ENCODE measurements at regions not wholly inside any gene's neighbourhood (a gene's known extent, or its start where the extent isn't known, plus 50 kb on each side); places are given as distances from the start of the nearest gene placed in this dataset.
A peak's percentile ranks its signal among the peaks of the same experiment; 100 is the strongest.

DNA sequence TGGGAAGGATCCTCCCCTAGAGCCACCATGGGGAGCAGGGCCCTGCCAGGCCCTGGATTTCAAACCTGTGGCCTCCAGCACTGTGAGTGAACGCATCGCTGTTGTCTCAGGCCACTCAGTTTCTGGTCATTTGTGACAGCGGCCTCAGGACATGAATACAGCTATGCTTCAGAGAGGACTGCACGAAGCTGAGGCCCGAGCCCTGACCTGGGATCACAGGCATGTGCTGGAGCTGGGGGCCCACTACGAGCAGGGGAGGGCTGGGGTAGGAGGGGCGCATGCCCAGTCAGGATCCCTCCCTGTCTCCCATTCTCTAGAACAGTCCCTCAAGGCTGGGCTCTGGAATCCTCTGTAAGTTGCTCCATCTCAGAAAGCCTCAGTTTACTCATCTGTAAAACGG is 242.1 kb downstream of the CTTN start:
- 90% methylated on average over 2 of the region's 8 CpGs for WGBS (ENCODE audit: insufficient coverage, low coverage, low lambda C conversion rate, missing lambda C conversion rate)
- Histone ChIP-seq H3K36me3 (no peaks in the 10 kb centered on the region), H3K4me3 (no peak overlapping the region), H3K9me3 (no peaks in the 10 kb centered on the region), H3K27me3 (no peaks in the 10 kb centered on the region), H3K27ac (no peak overlapping the region), H3K4me1 (no peaks in the 10 kb centered on the region)
- intact Hi-C loops (cut with DNase I), result no loop called here
- ATAC-seq (no peak), DNase-seq (no peak)
- TF ChIP-seq, protein P1, sequence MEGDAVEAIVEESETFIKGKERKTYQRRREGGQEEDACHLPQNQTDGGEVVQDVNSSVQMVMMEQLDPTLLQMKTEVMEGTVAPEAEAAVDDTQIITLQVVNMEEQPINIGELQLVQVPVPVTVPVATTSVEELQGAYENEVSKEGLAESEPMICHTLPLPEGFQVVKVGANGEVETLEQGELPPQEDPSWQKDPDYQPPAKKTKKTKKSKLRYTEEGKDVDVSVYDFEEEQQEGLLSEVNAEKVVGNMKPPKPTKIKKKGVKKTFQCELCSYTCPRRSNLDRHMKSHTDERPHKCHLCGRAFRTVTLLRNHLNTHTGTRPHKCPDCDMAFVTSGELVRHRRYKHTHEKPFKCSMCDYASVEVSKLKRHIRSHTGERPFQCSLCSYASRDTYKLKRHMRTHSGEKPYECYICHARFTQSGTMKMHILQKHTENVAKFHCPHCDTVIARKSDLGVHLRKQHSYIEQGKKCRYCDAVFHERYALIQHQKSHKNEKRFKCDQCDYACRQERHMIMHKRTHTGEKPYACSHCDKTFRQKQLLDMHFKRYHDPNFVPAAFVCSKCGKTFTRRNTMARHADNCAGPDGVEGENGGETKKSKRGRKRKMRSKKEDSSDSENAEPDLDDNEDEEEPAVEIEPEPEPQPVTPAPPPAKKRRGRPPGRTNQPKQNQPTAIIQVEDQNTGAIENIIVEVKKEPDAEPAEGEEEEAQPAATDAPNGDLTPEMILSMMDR (IDR thresholded peaks at IDR 0.05), result no peak
- no peak for TF ChIP-seq POLR2A (IDR thresholded peaks at IDR 0.05)

DNA sequence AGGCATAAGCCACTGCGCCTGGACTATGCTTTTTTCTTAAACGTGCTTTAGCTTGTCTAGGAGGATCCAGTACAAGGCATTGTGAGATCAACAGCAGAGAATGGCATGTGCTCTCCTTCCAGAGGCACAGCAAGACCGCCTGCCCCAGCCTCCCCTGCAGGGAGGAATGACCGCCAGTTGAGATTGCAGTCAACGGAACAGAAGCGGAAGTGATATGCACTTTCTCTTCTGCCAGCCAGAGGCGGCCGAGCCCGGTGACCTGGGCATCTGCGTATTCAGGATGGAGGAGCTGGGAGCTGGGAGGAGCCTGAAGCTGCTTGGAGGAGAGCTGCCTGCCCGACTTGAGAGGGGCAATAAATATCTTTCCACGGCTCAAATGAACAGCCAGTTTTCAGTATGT is 243.0 kb downstream of the CTTN start:
- no peak for DNase-seq
- H3K36me3 ChIP-seq, result no peaks in the 10 kb centered on the region

DNA sequence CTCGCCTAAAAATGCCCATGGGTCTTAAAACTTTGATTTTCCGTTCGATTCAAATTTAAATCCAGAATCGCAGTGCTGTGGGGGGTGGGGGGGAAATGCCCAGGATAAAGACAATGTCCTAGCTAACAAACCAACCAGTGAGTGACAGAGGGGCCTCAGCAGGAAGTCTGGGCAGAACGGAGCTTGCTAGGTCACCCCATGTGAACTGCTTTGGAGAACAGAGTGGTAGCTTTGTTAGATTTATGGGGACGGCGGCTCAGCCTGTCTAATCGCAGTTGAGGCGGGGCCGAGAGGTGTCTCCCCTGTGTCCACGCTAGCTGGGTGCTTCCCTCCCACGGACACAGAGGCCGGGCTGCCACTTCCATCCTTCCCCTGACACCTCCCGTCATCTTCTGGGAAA is 243.9 kb downstream of the CTTN start:
- TF ChIP-seq POLR2A (IDR thresholded peaks at IDR 0.05), result no peak
- TF ChIP-seq, protein P1 (IDR thresholded peaks at IDR 0.05), result no peak
- 74% methylated on average over 7 of the region's 14 CpGs for WGBS (ENCODE audit: insufficient coverage, low coverage, low lambda C conversion rate, missing lambda C conversion rate)
- ATAC-seq (no peak), DNase-seq (no peak)
- Histone ChIP-seq H3K9me3 (no peaks in the 10 kb centered on the region), H3K36me3 (no peaks in the 10 kb centered on the region), H3K4me3 (no peak overlapping the region), H3K4me1 (no peaks in the 10 kb centered on the region), H3K27me3 (no peaks in the 10 kb centered on the region), H3K27ac (no peak overlapping the region)
- intact Hi-C loops (cut with DNase I), result no loop called here

More for the DNA sequence above, 243.0 kb downstream of the CTTN start:
- H3K4me1 ChIP-seq, result no peaks in the 10 kb centered on the region
- intact Hi-C loops (cut with DNase I), result no loop called here
- H3K4me3 ChIP-seq, result no peak overlapping the region
- ATAC-seq, result peak in 1 of 4 donors; percentile 26
- no peak for TF ChIP-seq POLR2A (IDR thresholded peaks at IDR 0.05)
- H3K27me3 ChIP-seq, result no peaks in the 10 kb centered on the region
- no peak overlapping the region for H3K27ac ChIP-seq
- H3K9me3 ChIP-seq, result no peaks in the 10 kb centered on the region
- 73% methylated on average over 12 of the region's 12 CpGs for WGBS (ENCODE audit: insufficient coverage, low coverage, low lambda C conversion rate, missing lambda C conversion rate)

DNA sequence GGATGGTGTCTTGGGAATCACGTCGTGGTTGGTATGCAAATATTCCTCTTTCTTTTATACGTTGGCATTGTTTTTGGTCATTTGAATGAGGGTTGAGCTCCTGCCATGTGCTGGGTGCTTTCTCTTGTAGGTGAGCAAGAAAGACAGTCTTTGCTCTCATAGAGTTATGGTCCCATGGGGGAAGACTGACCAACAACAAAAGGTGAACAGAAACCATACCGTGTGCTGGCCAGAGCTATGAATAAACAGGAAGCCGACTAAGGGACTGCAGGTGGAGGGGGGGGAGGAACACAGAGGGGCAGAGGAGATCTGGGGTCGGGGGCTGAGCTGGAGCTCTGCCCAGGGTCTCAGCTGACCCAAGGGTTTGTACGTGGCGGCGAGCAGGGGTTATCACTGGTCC is 245.3 kb downstream of the CTTN start:
- Histone ChIP-seq H3K4me1 (no peaks in the 10 kb centered on the region), H3K27me3 (no peaks in the 10 kb centered on the region), H3K36me3 (no peaks in the 10 kb centered on the region), H3K9me3 (no peaks in the 10 kb centered on the region), H3K27ac (no peak overlapping the region), H3K4me3 (no peak overlapping the region)
- no peak for DNase-seq
- intact Hi-C loops (cut with DNase I), result no loop called here
- no peak for TF ChIP-seq POLR2A (IDR thresholded peaks at IDR 0.05)
- TF ChIP-seq, protein P1 (IDR thresholded peaks at IDR 0.05), result no peak
- 47% methylated on average over 9 of the region's 9 CpGs for WGBS (ENCODE audit: insufficient coverage, low coverage, low lambda C conversion rate, missing lambda C conversion rate)
- ATAC-seq, result no peak

DNA sequence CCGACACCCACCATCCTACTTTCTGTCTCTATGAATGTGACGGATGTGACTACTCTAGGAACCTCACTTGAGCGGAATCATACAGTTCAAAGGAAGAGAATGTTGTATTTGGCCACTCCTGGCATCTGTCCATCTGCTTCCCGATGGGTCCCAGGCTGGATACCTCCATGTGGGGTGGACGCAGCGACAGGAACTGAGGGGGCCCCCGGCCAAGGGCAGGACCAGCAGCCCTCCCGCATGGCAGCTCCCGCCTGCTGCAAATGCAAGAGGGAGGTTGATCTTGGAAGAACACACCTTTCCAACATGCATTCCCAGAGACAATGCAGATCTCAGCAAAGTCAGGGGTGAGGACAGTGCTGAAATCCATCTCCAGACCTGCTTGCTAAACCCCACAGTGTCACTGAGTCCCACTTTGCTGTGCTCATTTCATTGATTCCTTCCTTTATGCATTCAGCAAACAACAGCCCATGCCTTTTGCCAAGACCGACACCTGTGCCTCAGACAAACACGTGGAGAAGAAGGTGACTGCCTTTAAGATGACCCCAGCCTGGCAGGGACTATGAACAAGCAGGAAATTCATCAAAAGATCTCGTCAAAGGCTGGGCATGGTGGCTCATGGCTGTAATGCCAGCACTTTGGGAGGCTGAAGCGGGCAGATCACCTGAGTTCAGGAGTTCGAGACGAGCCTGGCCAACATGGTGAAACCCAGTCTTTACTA is 246.2 kb downstream of the CTTN start:
- ATAC-seq (no peak), DNase-seq (no peak)
- no peaks in the 10 kb centered on the region for H3K9me3 ChIP-seq
- WGBS (ENCODE audit: insufficient coverage, low coverage, low lambda C conversion rate, missing lambda C conversion rate), result 69% methylated on average over 10 of the region's 15 CpGs
- TF ChIP-seq POLR2A (IDR thresholded peaks at IDR 0.05), result no peak
- TF ChIP-seq, protein P1 (IDR thresholded peaks at IDR 0.05), result no peak
- no peaks in the 10 kb centered on the region for H3K27me3 ChIP-seq
- no peaks in the 10 kb centered on the region for H3K36me3 ChIP-seq
- H3K4me1 ChIP-seq, result no peaks in the 10 kb centered on the region
- intact Hi-C loops (cut with DNase I), result no loop called here
- H3K4me3 ChIP-seq, result no peak overlapping the region
- no peak overlapping the region for H3K27ac ChIP-seq
